Bronchial epithelial cell (primary cell): ENCODE measurements at regions not wholly inside any gene's neighbourhood (a gene's known extent, or its start where the extent isn't known, plus 50 kb on each side); places are given as distances from the start of the nearest gene placed in this dataset.

ENCODE experiments used
- DNase-seq: peaks from one replicate; pipeline ENCODE4 v3.0.0-alpha.2; 2010; ENCODE audit warnings: low read depth
- FAIRE-seq: peaks from 2 replicates; lab custom pipeline; 2011; peaks lifted over from hg19 to GRCh38; lab: Jason Lieb, UNC
- H3K27me3 ChIP-seq: 2 replicates; pipeline ENCODE4 v1.5.1; 2011; ENCODE audit warnings: low read length; ENCODE audit not compliant: control insufficient read depth, insufficient read depth
- H3K36me3 ChIP-seq: 2 replicates; pipeline ENCODE4 v1.5.1; 2011; ENCODE audit warnings: low read length; ENCODE audit not compliant: control insufficient read depth, insufficient read depth
- H3K4me3 ChIP-seq: 2 replicates; pipeline ENCODE4 v1.5.1; 2011; ENCODE audit warnings: mild to moderate bottlenecking, low read depth, low read length, control low read depth
- CTCF ChIP-seq: IDR thresholded peaks from 2 replicates; pipeline ENCODE4 v1.5.1; 2011; ENCODE audit warnings: mild to moderate bottlenecking, moderate library complexity, low read length, control low read depth, inconsistent platforms; ENCODE audit not compliant: insufficient read depth, severe bottlenecking

DNA sequence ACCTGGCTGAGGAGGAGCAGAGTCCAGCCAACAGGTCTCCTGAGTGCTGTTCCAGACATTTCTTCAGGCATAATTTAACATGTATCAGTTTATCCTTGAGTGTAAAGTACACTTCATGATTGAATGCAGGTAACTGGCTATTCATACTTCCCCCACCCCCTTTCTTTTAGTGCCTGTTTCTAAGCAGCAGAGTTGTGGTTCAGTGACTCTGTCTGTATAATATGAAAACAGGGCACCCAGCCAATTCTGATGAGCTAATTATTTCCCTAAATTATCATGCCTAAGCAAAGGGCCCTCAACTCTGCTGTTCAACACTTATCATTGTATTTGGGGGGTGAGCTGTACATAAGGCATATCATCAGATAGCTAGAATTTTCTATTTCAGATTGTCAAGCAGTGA is 51.9 kb upstream of the ZSWIM6 start:
- no peaks in the 10 kb centered on the region for H3K36me3 ChIP-seq
- no peak for FAIRE-seq
- no peak overlapping the region for H3K4me3 ChIP-seq
- no peaks in the 10 kb centered on the region for H3K27me3 ChIP-seq
- TF ChIP-seq CTCF, result no peak
- DNase-seq, result peak; percentile 97

GRCh38 chr5:61280761-61281427 is 51.2 kb upstream of the ZSWIM6 start:
- no peaks in the 10 kb centered on the region for H3K27me3 ChIP-seq
- TF ChIP-seq CTCF, result no peak
- H3K4me3 ChIP-seq, result no peak overlapping the region
- no peaks in the 10 kb centered on the region for H3K36me3 ChIP-seq
- DNase-seq (peak; percentile 65), FAIRE-seq (no peak)

DNA sequence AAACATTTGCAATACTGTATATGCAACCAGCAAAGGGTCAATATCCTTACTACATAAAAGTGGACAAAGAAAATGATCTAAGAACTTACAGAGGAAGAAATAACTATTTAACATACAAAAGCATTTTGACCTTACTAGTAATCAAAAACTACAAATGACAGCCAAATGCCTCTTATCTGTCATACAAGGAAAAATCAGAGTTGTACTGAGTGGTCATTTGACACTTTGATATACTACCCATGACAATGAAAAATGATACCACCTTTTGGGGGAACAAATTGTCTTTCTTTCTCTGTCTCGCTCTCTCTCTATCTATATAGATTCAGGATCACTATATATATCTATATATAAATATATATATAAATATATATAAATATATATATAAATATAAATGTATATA is 50.4 kb upstream of the ZSWIM6 start:
- Histone ChIP-seq H3K36me3 (no peaks in the 10 kb centered on the region), H3K27me3 (no peaks in the 10 kb centered on the region), H3K4me3 (no peak overlapping the region)
- TF ChIP-seq CTCF, result no peak
- FAIRE-seq (no peak), DNase-seq (no peak)
